Stromal cell of bone marrow (primary cell): ENCODE measurements at regions not wholly inside any gene's neighbourhood (a gene's known extent, or its start where the extent isn't known, plus 50 kb on each side); places are given as distances from the start of the nearest gene placed in this dataset.

Experiments
- DNase-seq: peaks from one replicate; pipeline ENCODE4 v3.0.0-alpha.2; 2012; ENCODE audit warnings: low read depth

DNA sequence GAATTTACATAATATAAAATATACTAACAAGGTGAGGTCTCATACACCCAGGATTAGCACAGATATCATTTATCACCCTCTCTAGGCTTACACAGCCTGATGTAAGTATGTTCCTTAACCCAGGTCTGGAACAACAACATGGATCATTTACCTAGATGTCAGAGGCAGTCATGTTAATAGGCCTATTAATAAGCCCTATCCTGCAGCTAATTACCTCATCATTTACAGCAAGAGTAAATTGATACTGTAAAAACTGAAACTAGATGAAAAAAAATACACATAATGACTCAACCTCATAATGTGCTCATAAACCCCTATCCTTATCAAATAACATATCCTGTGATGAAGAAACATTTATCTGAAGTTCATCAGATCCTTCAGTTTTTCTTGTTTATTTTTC, 334.3 kb upstream of the MANEA start:
- DNase-seq = no peak

DNA sequence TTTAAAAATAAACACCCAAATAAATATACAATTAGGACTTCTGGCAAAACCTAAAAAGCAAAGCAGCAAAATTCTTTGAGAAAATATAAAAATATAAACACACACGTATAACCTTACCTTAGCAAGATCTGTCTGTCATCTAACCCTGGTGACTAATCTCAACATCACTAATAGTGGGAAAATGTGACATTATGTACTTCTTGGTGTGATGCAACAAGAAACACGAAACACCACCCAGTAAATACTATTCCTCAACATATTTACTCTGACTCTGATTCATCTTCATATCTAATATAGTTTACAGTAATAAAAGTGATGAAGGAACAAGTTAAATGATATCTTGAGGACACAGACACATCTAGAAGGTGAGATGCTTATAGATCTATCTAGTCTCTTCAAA, 332.6 kb upstream of the MANEA start:
- DNase-seq = no peak

DNA sequence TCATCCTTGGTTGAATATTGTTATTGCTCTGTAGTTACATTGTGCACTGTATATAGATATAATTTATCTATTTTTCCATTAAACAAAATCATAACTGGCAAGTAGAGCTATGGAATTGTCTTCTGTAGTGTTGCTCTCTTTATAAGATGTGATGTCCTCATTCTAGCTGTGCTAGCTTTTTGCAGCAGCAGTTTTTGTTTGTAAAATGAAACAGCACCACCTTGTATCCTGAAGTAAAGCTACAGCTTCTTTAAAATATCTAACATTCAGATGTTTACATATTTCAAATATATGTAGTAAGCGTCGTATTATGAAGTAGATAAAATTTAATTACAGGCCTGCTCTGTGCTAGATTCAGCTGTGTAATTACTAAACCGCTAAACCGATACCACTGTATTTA, 328.8 kb upstream of the MANEA start:
- no peak for DNase-seq

DNA sequence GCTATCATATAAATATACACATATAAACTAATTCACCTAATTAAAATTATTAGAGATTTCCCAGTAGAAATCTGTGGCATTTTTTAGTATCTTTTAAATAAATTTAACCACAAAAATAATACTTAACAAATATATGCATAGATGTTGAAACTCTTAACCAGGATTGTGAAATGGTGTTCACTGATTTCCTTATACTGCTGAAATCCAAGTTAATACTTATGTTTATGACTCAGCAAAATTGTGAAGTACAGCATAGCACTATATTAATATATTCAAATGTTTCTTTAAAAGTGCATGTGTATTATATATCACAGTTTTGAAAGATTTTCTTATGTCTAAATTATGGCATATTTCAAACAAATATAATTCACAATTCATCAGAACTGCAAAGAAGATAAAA, 328.2 kb upstream of the MANEA start:
- DNase-seq = peak; percentile 15

DNA sequence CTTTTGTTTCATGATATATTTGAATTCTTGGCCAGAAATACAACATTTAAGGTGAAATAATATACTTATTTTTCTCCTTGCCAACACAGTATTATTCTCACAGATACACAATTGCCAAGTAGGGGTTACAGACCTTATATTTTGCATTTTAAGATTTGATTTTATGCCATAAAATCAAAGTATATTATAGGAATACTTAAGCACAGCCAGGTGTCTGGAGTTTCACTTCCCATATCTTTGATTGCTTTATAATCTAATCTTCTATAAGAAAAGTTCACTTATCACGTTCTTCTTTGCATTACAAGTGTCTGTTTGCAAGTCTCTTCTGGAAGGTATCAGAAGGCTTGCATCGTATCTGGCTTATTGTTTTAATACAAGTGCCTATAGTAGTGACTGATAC, 327.7 kb upstream of the MANEA start:
- no peak for DNase-seq

DNA sequence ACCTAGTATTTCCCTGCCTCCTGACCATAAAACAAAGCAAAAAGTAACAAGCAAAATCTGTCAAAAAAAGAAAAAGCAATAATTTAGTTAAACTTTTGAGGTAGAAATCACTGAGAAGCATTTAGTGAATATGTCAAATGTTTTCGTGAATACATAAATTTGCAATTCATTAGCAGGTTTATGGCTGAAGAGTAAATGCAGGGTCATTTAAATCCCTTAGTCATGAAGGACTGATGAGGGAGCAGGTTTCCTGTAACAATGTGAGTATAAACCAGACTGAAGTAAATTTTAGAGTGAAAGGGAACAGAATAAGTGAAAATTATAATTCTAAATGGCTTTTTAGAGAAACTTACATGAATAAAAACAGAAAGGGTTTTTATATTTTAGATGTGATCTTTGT, 313.5 kb upstream of the MANEA start:
- no peak for DNase-seq

DNA sequence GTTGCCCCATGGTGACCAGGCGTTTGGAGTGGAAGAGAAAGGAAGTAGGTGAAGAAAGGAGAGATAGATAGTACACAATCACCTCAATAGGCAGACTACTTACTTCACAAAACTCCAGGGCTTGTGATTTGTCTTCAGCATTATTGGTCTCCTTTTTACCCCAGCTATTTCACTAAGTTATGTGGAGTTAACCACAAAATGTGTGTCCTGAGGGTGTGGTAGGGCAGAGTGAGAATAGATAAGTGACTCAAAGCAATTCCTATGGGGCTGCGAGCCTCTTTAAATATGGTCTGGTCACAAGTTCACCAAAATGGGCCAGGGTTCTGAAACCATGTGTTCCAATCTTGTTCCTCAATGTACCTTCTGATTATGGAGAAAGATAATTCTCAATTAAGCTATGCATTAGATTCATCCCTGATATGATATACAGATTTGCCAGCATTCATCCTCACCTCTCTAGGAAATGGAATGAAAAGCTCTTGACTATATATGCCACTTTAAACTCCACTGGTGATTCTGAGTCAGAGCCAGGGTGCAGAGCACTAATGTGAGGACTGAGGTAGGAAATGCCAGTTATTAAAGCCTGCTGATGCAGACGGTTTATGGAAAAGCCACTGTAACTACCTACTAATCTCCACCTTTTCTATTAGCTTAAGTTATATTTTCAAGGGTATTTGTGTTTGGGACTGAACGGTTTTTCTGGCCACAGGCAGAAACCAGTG, 310.6 kb upstream of the MANEA start:
- no peak for DNase-seq

DNA sequence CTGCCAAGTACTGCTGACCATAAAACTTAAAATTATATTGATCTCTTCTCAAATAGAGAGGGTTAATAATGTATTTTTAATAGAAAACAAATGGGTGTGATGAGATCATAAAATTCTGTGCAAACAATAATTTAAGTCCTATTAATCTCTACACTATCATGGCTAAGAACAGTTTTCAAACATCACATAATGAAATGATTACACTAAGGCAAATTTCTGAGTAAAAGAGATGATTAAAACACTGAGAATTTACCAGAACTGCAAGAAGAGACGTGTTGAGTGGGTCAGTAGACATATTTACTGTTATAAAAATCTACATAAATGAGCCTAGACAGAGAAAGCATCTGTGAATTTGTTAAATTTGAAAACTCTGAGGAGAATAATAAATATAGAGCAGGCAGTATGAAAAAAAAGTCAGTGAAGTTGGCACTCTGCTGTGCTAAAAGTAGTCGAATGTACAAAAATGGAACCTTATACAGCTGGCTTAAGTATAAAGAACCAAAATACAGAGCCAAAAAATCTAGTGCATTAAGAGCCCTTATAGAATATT, 302.6 kb upstream of the MANEA start:
- no peak for DNase-seq

DNA sequence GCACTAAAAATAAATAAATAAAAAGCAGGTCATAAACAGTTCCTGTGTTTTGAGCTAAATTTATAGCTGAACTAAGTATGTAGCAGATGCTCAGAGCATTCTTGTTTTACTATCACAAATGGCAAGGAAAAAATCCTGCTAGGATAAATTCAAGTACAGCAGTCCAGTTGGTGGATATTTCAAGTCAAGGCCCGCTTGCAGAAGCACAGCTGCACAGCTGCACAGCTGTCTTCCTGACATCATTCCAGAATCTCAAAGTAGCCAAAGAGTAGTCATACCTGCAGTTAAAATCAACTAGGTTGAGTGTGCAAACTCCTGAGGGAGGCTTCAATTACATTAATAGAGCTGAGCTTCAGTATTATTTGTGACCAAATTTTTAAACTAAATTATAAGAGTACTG, 297.7 kb upstream of the MANEA start:
- DNase-seq = no peak

DNA sequence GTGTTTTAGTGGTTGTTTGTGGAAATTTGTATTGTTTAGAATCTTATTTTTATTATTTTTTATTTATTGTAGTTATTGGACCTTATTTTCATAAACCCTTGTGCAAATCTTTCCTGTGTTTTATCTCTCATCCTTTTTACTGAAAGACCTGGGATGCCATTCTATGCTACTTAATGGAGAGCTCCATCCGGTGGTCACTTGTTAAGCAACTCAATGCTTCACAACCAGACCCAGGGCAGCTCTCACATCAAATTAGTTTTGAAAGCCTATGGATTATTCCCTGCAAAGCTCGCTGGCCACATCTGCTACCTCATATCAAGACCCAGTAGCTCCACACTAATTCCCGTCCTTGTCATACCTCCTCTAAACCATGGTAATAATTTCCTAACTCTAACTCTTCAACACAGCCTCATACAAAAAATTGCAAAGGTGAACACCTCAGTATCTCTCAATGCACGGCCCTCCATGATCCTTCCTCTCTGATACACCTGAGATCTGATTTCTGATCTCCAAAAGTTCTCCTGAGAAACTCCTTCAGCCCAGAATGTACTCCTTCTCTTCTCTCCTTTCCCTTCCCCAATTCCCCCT, 296.6 kb upstream of the MANEA start:
- peak; percentile 1 for DNase-seq

DNA sequence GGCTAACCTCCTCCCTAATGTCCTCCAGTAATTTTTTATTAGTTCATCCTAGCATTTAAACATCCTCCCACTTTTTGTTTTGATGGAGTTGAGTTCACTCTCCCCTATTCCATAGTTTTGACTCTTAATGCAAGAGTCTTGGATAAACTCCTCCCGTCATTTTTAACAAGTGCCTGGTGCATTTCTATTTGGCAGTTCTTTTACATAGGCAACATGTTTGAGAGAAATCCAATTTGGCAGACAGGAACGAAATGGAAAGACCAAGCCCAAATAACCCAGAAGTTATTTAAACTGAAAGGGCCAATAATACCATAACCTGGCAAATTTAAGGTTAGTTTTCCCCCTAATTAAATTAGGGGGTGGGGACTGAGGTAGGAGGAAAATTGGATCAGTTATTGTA, 291.5 kb upstream of the MANEA start:
- DNase-seq = no peak

DNA sequence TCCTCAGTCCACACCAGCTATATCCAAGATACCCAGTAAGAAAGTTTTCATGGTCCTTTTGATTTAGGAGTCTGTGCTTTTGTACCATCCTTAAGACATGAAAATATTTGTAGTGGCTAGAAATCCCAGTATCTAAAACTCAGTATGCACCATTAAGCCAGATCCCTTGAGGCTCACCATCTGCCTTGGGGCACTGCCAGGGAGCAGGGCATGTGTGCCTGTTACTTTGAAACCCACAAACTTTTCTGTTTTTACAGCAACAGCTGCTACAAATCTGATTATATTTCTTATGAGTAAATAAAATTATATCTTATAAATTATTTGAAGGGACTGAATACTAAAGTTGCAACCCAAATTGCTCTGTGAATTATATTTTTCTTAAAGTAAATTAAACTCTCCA, 290.5 kb upstream of the MANEA start:
- DNase-seq = no peak

DNA sequence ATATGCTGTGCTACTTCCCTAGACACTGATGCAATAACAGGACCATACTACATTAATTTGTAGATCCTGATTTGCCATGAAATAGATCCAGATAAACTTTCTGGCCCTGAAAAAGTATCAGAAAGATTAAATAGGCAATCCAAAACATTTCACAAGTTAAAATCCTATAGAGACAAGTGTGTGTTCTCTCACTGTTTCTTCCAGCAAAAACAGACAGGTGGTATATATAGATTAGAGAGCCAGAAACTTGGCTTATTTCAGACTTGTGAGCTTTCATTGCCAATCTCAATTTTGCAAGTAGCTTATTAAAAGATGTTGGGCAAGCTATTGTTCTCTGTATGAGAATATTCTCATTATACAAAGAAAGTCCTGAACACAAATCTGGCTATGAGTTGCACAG, 289.1 kb upstream of the MANEA start:
- no peak for DNase-seq

DNA sequence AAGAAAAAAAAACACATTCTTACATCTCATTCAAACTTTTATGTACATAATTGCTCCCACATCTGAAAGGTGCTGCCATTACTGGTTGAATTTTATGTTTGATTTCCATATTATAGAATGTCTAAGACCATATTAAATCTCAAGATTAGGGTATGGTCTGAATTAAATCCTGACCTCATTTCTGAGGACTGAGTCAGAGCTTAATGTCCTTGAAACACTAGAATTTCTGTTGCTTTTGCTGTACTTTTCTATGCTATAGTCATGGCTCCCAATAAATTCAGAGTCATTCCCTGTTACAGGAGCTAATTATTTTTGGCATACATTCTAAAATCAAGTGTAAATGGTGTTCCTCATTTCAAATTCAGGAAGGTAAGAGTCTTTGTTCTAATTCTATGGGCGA, 285.3 kb upstream of the MANEA start:
- no peak for DNase-seq

DNA sequence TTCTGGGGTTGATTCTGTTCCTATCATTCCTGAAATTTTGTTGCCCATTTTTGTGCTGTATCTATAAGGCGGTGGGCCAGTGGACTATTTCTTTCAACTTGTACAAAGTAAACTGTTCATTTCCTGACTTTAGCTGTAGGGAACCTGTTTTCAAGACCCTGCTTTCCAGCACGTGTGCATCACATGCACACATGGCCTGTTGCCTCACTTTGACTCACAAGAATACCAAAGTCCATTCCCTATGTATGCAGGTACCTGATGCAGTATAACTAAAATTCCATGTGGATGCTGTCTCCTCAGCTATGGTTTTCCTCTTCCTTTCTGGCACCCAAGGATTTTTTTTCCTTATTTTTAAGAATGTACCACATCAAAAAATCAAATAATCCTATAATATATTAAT, 284.1 kb upstream of the MANEA start:
- no peak for DNase-seq

DNA sequence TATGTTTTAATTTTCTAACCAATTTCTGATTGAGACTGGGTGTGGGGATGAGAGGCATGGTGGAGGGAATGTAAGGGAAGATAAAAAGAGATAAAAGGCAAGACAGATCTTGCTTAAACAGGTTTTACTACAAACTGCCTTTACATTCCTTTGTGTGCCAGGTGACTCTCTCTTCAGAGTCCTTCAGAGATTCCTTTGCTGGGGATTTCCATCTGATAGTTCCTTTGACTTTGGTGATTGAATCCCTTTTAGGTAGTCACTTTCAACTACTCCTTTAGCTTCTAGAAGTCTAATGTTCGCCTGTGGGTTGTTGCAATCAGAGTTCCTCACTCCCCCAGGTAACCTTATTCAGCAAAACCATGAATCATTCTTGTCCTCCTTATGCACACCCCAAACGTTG, 283.3 kb upstream of the MANEA start:
- DNase-seq = no peak

DNA sequence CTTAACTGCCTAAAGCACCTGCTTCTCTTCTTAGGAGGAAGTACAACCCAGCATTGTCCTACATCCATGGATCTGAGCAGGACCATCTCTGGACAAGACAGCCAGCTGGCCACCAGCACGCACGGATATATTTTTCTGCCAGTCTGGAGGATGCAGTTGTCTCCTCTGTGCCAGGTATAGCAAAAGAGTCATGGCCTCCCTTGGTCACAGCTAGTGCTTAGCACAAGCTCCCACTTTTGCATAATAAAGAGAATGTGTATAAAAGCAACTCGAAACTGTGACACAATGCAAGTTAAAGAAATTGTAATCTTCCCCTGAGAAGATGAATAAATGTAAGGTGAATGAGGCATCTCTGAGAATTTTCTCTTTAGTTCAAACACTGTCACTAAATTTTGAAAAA, 267.8 kb upstream of the MANEA start:
- DNase-seq = no peak

DNA sequence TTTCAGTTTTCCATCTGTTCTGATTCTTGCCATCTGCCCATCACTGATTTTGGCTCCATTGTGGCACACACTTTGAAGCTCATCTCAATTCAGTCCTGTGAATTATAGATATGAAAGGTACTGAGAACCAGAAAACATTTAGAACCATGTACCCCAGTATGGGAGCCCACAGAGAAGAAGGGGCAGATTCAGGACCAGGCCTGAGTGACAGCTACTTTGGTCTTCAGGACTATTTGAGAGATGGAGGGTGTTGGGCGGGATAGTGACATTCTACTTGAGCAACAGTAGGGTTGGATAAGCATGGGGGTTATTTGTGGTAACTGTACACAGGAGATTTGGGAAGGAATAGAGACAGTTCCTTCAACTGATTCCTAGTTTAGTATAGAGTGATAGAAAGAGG, 259.2 kb upstream of the MANEA start:
- no peak for DNase-seq

DNA sequence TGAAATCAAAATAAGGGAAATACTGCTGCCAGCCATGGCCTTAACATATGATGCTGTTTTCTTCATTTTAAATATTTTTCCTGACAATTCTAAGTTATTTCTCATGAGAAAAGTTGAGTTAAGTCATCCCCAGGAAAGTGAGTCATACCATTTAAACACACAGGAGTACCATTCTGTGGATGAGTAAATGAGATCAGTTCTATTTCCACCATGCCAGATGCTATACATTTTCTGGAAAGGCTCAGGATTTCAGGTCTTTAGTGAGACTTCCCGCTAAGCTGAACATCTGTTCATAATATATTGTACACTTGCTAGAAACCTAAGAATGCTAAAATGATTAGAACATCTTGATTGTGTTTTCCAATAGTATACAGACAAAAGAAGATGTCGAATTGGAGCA, 256.2 kb upstream of the MANEA start:
- no peak for DNase-seq

DNA sequence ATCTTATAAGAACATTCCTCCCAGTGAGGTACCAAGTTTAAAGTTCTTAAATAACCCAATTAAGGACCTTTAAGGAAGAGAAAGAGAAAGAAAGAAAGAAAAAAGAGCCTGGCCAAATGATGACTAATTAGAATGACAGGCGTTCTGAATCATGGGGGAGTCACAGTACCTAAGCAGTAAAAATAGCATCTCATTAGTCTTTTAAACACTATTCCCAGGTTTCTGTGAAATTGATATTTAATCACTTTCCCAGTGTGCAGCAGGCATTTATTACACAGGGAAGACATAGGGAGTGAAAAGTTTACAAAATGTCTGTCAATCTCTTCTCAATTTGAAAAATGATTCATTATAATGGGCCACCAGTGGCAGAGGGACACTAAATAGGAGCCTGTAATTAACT, 251.4 kb upstream of the MANEA start:
- DNase-seq = no peak

DNA sequence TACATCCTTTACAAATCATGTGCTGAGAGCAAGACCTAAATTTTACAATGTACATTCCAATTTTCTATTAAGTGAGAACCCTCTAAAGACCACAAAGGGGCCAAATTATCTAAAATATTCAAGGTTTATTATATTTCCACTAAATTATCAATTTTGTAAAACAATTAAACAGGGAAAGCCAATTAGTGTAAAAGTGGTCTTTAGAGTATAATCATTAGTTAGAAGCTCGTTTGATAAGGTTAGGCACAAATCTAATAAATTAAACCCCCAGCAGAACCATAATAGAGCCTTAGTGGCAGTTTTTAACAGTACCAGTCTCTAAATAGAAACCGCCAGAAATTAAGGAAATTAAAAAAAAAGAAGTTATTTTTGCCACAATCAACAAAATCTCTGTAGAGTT, 249.1 kb upstream of the MANEA start:
- no peak for DNase-seq

DNA sequence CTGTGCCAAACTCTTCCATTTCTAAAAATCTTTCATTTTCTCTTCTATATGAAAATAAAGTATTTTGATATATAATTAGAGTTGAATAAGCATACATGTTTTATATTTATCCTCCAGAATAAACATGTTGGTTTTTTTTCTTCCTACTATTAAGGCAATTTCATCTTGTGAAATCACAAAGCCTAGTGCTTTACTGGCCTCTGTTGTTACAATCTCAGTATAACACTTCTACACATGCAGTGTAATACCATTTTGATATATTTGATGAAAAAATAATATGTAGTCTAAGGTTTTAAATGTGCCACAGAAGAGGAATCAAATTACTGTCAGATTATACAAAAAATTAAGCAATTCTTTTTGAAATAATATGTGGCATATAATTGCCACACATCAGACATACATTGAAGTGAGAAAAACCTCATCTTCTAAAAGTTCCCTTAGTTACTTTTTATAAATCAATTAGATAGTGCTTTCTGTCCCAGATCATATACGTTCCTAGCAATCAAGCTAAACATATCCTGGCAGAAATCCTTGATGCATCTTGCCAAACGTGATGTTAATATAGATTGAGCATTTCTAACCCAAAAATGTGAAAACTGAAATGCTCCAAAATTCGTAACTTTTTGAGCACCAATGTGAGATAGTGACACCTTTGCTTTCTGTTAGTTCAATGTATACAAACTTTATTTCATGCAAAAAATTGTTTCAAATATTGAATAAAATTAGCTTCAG, 225.1 kb upstream of the MANEA start:
- no peak for DNase-seq

DNA sequence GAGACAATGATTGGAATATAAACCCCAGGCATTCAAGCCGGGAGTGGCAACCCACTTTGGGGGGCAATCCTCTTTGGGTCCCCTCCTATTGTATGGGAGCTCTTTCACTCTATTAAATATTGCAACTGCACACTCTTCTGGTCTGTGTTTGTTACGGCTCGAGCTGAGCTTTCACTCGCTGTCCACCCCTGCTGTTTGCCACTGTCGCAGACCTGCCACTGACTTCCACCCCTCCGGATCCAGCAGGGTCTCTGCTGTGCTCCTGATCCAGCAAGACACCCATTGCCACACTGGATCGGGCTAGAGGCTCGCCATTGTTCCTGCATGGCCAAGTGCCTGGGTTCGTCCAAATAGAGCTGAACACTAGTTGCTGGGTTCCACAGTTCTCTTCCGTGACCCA, 222.8 kb upstream of the MANEA start:
- DNase-seq = no peak
